SK-N-SH treated with all-trans-retinoic acid at 6 μM for 48 hours (cell line): ENCODE measurements at regions not wholly inside any gene's neighbourhood (a gene's known extent, or its start where the extent isn't known, plus 50 kb on each side); places are given as distances from the start of the nearest gene placed in this dataset.

Source experiments
- CSDC2 ChIP-seq: fragments of 250-450 bp; sonication (Bioruptor Pico); IDR thresholded peaks from 2 replicates; pipeline ENCODE4 v1.5.0; 2020; ENCODE audit warnings: mild to moderate bottlenecking, moderate library complexity
- ESRRG ChIP-seq: fragments of 250-450 bp; sonication (Bioruptor Pico); IDR thresholded peaks from 2 replicates; pipeline ENCODE4 v1.6.1; 2021; ENCODE audit warnings: mild to moderate bottlenecking
- ISL1 ChIP-seq: fragments of 250-450 bp; sonication (Bioruptor Pico); IDR thresholded peaks from 2 replicates; pipeline ENCODE4 v2.1.2; 2022; ENCODE audit warnings: mild to moderate bottlenecking, moderate library complexity
- PATZ1 ChIP-seq: fragments of 250-450 bp; sonication (Bioruptor Pico); IDR thresholded peaks from 2 replicates; pipeline ENCODE4 v1.8.0; 2020; ENCODE audit warnings: mild to moderate bottlenecking, moderate library complexity, borderline replicate concordance
- RARB ChIP-seq: fragments of 250-450 bp; sonication (Bioruptor Pico); IDR thresholded peaks from 2 replicates; pipeline ENCODE4 v1.8.0; 2021; ENCODE audit warnings: mild to moderate bottlenecking, moderate library complexity
- TCF4 ChIP-seq: fragments of 250-450 bp; sonication (Bioruptor Pico); IDR thresholded peaks from 2 replicates; pipeline ENCODE4 v1.8.0; 2021; ENCODE audit warnings: mild to moderate bottlenecking, moderate library complexity, borderline replicate concordance
- ZC3H10 ChIP-seq: fragments of 250-450 bp; sonication (Bioruptor Pico); IDR thresholded peaks from 2 replicates; pipeline ENCODE4 v1.5.1; 2021; ENCODE audit warnings: mild to moderate bottlenecking, moderate library complexity
- ZFP3 ChIP-seq: fragments of 250-450 bp; sonication (Bioruptor Pico); IDR thresholded peaks from 2 replicates; pipeline ENCODE4 v1.5.0; 2020; ENCODE audit warnings: mild to moderate bottlenecking, moderate library complexity
- TF ChIP-seq, protein P1 (sequence below): fragments of 250-450 bp; sonication (Bioruptor Pico); IDR thresholded peaks from 2 replicates; pipeline ENCODE4 v1.5.1; 2021; ENCODE audit warnings: mild to moderate bottlenecking, moderate library complexity
- TF ChIP-seq, protein P2 (sequence below): fragments of 250-450 bp; sonication (Bioruptor Pico); IDR thresholded peaks from 2 replicates; pipeline ENCODE4 v1.5.1; 2020; ENCODE audit warnings: low read depth, mild to moderate bottlenecking, moderate library complexity
- TF ChIP-seq, protein P3 (sequence below): fragments of 250-450 bp; sonication (Bioruptor Pico); IDR thresholded peaks from 2 replicates; pipeline ENCODE4 v1.8.0; 2021; ENCODE audit warnings: low read depth, mild to moderate bottlenecking, moderate library complexity, borderline replicate concordance

- no peak for TF ChIP-seq ESRRG (CRISPR knock-in tag)
- no peak for TF ChIP-seq ZC3H10 (CRISPR knock-in tag)
- TF ChIP-seq TCF4 (CRISPR knock-in tag): no peak
- TF ChIP-seq, protein P1, sequence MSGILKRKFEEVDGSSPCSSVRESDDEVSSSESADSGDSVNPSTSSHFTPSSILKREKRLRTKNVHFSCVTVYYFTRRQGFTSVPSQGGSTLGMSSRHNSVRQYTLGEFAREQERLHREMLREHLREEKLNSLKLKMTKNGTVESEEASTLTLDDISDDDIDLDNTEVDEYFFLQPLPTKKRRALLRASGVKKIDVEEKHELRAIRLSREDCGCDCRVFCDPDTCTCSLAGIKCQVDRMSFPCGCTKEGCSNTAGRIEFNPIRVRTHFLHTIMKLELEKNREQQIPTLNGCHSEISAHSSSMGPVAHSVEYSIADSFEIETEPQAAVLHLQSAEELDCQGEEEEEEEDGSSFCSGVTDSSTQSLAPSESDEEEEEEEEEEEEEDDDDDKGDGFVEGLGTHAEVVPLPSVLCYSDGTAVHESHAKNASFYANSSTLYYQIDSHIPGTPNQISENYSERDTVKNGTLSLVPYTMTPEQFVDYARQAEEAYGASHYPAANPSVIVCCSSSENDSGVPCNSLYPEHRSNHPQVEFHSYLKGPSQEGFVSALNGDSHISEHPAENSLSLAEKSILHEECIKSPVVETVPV (CRISPR knock-in tag): no peak
- TF ChIP-seq, protein P2, sequence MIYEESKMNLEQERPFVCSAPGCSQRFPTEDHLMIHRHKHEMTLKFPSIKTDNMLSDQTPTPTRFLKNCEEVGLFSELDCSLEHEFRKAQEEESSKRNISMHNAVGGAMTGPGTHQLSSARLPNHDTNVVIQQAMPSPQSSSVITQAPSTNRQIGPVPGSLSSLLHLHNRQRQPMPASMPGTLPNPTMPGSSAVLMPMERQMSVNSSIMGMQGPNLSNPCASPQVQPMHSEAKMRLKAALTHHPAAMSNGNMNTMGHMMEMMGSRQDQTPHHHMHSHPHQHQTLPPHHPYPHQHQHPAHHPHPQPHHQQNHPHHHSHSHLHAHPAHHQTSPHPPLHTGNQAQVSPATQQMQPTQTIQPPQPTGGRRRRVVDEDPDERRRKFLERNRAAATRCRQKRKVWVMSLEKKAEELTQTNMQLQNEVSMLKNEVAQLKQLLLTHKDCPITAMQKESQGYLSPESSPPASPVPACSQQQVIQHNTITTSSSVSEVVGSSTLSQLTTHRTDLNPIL: no peak
- TF ChIP-seq, protein P3, sequence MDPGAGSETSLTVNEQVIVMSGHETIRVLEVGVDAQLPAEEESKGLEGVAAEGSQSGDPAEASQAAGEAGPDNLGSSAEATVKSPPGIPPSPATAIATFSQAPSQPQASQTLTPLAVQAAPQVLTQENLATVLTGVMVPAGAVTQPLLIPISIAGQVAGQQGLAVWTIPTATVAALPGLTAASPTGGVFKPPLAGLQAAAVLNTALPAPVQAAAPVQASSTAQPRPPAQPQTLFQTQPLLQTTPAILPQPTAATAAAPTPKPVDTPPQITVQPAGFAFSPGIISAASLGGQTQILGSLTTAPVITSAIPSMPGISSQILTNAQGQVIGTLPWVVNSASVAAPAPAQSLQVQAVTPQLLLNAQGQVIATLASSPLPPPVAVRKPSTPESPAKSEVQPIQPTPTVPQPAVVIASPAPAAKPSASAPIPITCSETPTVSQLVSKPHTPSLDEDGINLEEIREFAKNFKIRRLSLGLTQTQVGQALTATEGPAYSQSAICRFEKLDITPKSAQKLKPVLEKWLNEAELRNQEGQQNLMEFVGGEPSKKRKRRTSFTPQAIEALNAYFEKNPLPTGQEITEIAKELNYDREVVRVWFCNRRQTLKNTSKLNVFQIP (CRISPR knock-in tag): no peak
- no peak for TF ChIP-seq CSDC2 (CRISPR knock-in tag)
- no peak for TF ChIP-seq ISL1 (CRISPR knock-in tag)
- TF ChIP-seq ZFP3 (CRISPR knock-in tag): no peak
- TF ChIP-seq PATZ1 (CRISPR knock-in tag): no peak
- no peak for TF ChIP-seq RARB (CRISPR knock-in tag)
Observed at GRCh38 chr6:79777713-79778579, 146.8 kb downstream of the SH3BGRL2 start.
